Activated T-helper 2 cell treated with anti-CD3 and anti-CD28 coated beads, Interferon-gamma antibody, Interleukin-2, Interleukin-4, amounts not matched to agents 10 μg/mL and 5 μg/mL and 100 μg/mL, durations not matched to agents 14 hours and 24 hours and 36 hours (primary cell): ENCODE measurements at regions not wholly inside any gene's neighbourhood (a gene's known extent, or its start where the extent isn't known, plus 50 kb on each side); places are given as distances from the start of the nearest gene placed in this dataset.

ENCODE experiments used
- DNase-seq: peaks from one replicate; pipeline ENCODE4 v3.0.0; 2021; ENCODE audit warnings: low spot score
- H3K27ac Mint-ChIP-seq: one replicate; pipeline ENCODE4 v1.8.0; 2021; ENCODE audit warnings: mixed read lengths
- H3K27me3 Mint-ChIP-seq: one replicate; pipeline ENCODE4 v1.8.0; 2021; ENCODE audit warnings: low read depth, mixed read lengths
- H3K36me3 Mint-ChIP-seq: one replicate; pipeline ENCODE4 v1.8.0; 2021; ENCODE audit warnings: low read depth, mixed read lengths
- H3K4me1 Mint-ChIP-seq: one replicate; pipeline ENCODE4 v1.8.0; 2021; ENCODE audit warnings: low read depth, mixed read lengths
- H3K4me3 Mint-ChIP-seq: one replicate; pipeline ENCODE4 v1.8.0; 2021; ENCODE audit warnings: low read depth, mild to moderate bottlenecking, moderate library complexity, mixed read lengths
- H3K9me3 Mint-ChIP-seq: one replicate; pipeline ENCODE4 v1.8.0; 2021; ENCODE audit warnings: mixed read lengths
- intact Hi-C: fragments of 100-400 bp; cut with micrococcal nuclease; formaldehyde crosslinking; loops from one replicate; pipeline ENCODE4 v1.15.1; 2023

DNA sequence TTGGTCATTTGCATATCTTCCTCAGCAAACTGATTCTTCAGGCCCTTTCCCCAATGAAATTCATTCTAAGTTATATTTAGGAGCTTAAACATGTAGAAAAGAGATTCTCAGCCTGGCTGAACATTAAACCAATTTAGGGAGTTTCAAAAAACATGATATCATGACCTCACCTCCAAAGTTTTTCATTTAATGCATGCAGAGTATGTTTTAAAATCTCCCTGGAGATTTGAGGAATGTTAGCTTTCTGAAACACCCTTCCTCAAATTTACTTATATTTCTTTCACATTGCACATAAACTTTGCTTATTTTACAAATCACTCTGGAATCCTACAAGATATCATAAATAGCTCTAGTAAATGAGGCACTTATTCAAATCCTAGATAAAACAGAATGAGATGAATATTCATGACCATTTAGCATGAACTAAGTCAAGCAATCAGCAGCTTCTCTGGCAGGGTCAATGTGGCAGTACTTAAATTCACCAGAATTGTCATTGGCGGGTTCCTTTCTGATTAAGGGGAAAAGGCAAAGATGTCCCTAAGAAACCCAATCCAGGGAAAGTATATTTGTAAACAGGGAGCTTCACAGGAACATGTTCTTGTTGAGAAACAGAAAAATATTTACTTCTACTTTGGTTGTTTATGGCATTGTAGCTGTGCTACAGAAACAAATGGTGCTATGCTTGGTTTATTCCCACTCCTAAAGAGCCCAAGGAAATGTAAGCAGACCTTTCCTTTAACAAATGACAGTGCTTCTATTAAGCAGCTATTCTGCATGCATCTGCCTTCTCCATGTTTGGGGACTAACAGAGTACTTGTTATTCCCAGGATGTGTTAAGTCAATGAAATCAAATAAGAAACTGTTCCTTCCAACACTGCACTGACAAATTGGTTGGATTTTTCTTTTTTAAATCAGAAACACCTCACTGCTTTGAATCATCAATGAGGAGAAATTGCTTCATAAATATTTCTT, 162.3 kb downstream of the C11orf87 start:
- DNase-seq, result no peak
- no peaks in the 10 kb centered on the region for H3K36me3 Mint-ChIP-seq
- H3K27ac Mint-ChIP-seq, result no peak overlapping the region
- H3K4me1 Mint-ChIP-seq, result no peaks in the 10 kb centered on the region
- no peak overlapping the region for H3K4me3 Mint-ChIP-seq
- intact Hi-C loops, result no loop called here
- H3K27me3 Mint-ChIP-seq, result no peaks in the 10 kb centered on the region
- H3K9me3 Mint-ChIP-seq, result peaks cover 5% of the 10 kb centered on the region

DNA sequence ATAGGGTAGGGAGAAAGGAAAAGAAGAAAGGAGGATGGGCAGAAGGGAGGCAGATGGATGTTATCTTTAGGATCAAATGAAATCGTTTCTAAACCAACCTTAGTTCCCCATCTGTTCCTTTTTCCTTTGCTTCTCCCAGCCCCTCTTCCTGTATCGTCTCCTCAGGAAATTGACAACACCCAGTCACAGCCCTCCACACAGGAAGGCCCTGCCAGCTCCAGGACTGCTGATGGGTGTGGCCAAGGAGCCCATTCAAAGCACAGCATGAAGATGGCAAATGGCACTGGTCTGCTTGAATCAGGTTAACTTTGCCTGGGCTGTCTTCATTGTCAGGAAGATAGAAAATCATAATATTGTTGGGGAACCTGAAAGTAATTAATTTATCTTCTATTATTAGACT, 164.8 kb downstream of the C11orf87 start:
- Mint-ChIP-seq H3K36me3 (no peaks in the 10 kb centered on the region), H3K4me3 (no peak overlapping the region)
- DNase-seq, result no peak

GRCh38 chr11:109590782-109591181, 168.8 kb downstream of the C11orf87 start:
- Mint-ChIP-seq H3K27me3 (no peaks in the 10 kb centered on the region), H3K27ac (no peak overlapping the region), H3K36me3 (no peaks in the 10 kb centered on the region), H3K4me3 (no peak overlapping the region), H3K4me1 (no peaks in the 10 kb centered on the region), H3K9me3 (no peaks in the 10 kb centered on the region)
- intact Hi-C loops, result no loop called here
- DNase-seq, result no peak

More for the DNA sequence above, 164.8 kb downstream of the C11orf87 start:
- H3K27me3 Mint-ChIP-seq, result no peaks in the 10 kb centered on the region
- H3K9me3 Mint-ChIP-seq, result no peaks in the 10 kb centered on the region
- no peaks in the 10 kb centered on the region for H3K4me1 Mint-ChIP-seq
- no peak overlapping the region for H3K27ac Mint-ChIP-seq
- intact Hi-C loops, result no loop called here

DNA sequence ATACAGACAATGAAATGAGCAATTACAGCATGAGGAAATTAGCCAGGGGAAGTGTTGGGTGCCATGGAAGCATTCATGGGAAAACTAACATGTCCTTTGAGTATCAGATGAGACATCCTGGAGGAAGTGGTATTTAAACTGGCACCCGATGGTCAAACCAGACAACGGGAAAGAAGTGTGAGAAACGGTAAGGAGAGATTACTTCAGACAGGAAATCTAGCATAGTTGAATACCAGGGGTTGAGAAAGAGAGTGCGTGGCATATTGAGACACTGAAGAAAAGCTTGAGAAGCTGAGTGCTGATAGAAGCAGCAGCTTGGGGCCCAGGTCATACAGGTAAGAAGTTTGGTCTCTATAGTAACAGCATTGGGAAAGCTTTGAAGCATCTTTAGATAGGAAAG, 175.3 kb downstream of the C11orf87 start:
- Mint-ChIP-seq H3K4me1 (no peaks in the 10 kb centered on the region), H3K4me3 (no peak overlapping the region), H3K27me3 (no peaks in the 10 kb centered on the region), H3K9me3 (no peaks in the 10 kb centered on the region), H3K36me3 (no peaks in the 10 kb centered on the region), H3K27ac (no peak overlapping the region)
- intact Hi-C loops, result no loop called here
- DNase-seq, result no peak

DNA sequence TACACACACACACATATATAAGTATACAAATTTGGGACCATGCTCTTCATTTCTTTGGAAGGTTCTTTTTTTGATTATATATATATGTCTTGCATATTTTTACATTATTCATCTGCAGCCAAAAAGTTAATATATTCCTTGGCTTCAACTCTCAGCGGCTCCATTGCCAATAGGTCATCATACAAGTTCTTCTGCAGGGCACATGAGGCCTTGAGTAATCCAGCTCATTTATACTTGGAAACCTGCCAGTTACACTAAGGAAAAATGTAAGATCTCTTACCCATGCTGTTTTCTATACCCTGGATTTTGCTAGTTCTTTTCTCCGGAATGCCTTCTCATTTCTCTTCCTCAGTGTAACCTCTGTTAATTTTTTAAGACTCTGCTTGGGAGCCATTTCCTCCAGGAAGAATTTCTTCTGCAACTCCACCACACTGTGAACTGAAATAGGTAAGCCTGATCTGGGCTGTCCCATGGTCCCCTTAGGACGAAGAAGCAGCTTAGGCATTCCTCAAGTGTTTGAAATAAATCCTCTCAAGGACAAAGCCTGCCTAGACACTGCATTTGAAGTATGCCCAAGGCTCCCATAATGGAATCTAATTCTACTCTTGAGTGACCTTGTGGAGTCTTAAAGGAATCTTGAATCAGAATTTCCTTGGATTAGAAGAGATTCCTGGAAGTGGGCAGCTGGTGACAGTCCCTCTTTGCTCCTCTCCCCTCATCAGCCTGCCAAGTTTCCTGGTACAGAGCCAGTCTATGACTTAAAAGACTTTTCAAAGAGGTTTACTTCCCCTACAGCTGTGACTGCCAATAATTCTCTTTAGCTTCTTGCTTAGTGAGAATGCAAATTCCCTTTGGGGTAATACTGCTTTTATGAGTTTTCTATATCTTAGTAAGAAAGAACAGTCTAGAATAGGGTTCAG, 182.8 kb downstream of the C11orf87 start:
- H3K36me3 Mint-ChIP-seq, result no peaks in the 10 kb centered on the region
- no peak overlapping the region for H3K4me3 Mint-ChIP-seq
- no peaks in the 10 kb centered on the region for H3K9me3 Mint-ChIP-seq
- no peak overlapping the region for H3K27ac Mint-ChIP-seq
- no peaks in the 10 kb centered on the region for H3K4me1 Mint-ChIP-seq
- H3K27me3 Mint-ChIP-seq, result no peaks in the 10 kb centered on the region
- intact Hi-C loops, result no loop called here
- DNase-seq, result no peak

GRCh38 chr11:109606256-109606655, 184.3 kb downstream of the C11orf87 start:
- no peak overlapping the region for H3K4me3 Mint-ChIP-seq
- H3K27ac Mint-ChIP-seq, result no peak overlapping the region
- intact Hi-C loops, result no loop called here
- H3K36me3 Mint-ChIP-seq, result no peaks in the 10 kb centered on the region
- H3K9me3 Mint-ChIP-seq, result no peaks in the 10 kb centered on the region
- H3K4me1 Mint-ChIP-seq, result no peaks in the 10 kb centered on the region
- no peaks in the 10 kb centered on the region for H3K27me3 Mint-ChIP-seq
- DNase-seq, result no peak

- Mint-ChIP-seq H3K36me3 (no peaks in the 10 kb centered on the region), H3K4me3 (no peak overlapping the region), H3K27ac (no peak overlapping the region), H3K9me3 (no peaks in the 10 kb centered on the region), H3K4me1 (no peaks in the 10 kb centered on the region), H3K27me3 (no peaks in the 10 kb centered on the region)
- intact Hi-C loops, result no loop called here
- no peak for DNase-seq
These were observed 187.6 kb downstream of the C11orf87 start for GRCh38 chr11:109609454-109610185.

DNA sequence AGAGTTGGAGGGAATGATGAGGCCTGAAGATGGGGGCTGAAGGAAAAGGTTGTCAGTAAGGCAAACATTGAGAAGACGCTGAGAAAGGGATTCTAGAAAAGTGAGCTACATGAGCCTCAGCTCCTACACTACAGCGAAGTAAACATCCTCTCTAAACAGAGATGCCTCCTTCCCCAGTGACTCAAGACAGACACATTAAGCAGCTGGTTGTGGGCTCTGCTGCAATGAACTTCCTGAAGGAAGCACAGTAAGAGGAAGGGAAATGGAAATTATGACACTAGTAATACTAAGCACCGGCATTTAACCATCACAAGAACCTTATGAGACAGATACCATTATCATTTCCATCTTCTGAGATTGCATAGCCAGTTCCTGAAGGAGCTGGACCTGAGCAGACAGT, 190.5 kb downstream of the C11orf87 start:
- Mint-ChIP-seq H3K36me3 (no peaks in the 10 kb centered on the region), H3K4me1 (no peaks in the 10 kb centered on the region)
- intact Hi-C loops, result no loop called here

GRCh38 chr11:109619498-109619897, 197.5 kb downstream of the C11orf87 start:
- no peak overlapping the region for H3K27ac Mint-ChIP-seq
- DNase-seq, result no peak
- H3K4me3 Mint-ChIP-seq, result no peak overlapping the region
- H3K4me1 Mint-ChIP-seq, result no peaks in the 10 kb centered on the region
- intact Hi-C loops, result no loop called here
- H3K27me3 Mint-ChIP-seq, result no peaks in the 10 kb centered on the region
- no peaks in the 10 kb centered on the region for H3K36me3 Mint-ChIP-seq
- H3K9me3 Mint-ChIP-seq, result peaks cover 14% of the 10 kb centered on the region

More for the DNA sequence above, 190.5 kb downstream of the C11orf87 start:
- Mint-ChIP-seq H3K9me3 (no peaks in the 10 kb centered on the region), H3K27me3 (no peaks in the 10 kb centered on the region), H3K27ac (no peak overlapping the region), H3K4me3 (no peak overlapping the region)
- no peak for DNase-seq

DNA sequence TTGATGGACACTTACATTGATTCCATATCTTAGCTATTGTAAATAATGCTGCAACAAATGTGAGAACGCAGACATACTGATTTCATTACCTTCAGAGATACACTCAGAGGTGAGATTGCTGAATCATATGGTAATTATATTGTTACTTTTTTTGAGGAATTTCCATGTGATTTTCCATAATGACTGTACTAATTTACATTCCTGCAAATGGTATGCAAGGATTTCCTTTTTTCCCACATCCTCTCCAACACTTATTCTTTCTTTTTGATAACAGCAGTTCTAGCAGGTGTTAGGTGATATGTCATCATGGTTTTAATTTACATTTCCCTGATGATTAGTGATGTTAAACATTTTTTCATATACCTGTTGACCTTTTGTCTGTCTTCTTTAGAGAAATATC, 207.7 kb downstream of the C11orf87 start:
- Mint-ChIP-seq H3K36me3 (no peaks in the 10 kb centered on the region), H3K4me1 (no peaks in the 10 kb centered on the region), H3K9me3 (peaks cover 8% of the 10 kb centered on the region), H3K27me3 (no peaks in the 10 kb centered on the region), H3K4me3 (no peak overlapping the region), H3K27ac (no peak overlapping the region)
- intact Hi-C loops, result no loop called here
- no peak for DNase-seq

DNA sequence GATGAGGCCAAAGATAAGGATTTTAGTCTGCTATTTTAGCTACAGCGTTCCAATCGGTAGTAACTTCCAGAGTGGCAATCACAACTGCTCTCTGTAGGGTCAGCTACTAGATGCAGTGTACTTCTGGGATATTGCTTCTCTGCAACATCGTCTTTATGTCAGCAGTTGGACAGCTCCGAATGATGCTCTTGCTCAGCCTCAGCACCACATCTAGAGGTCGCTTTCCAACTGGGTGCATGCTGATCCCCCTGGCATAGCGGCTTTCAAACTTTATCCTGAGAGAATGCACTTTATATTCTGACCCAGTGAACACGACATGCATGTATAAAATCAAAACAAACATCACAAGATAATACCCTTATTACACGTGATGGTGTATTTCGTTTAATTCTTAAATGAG, 219.6 kb downstream of the C11orf87 start:
- intact Hi-C loops, result no loop called here
- H3K27ac Mint-ChIP-seq, result no peak overlapping the region
- no peak for DNase-seq
- H3K36me3 Mint-ChIP-seq, result no peaks in the 10 kb centered on the region
- no peaks in the 10 kb centered on the region for H3K4me1 Mint-ChIP-seq
- no peak overlapping the region for H3K4me3 Mint-ChIP-seq
- H3K27me3 Mint-ChIP-seq, result no peaks in the 10 kb centered on the region
- H3K9me3 Mint-ChIP-seq, result no peaks in the 10 kb centered on the region

GRCh38 chr11:109644152-109644551, 222.2 kb downstream of the C11orf87 start:
- H3K36me3 Mint-ChIP-seq, result no peaks in the 10 kb centered on the region
- H3K4me3 Mint-ChIP-seq, result no peak overlapping the region
- no peak overlapping the region for H3K27ac Mint-ChIP-seq
- intact Hi-C loops, result no loop called here
- no peaks in the 10 kb centered on the region for H3K27me3 Mint-ChIP-seq
- no peaks in the 10 kb centered on the region for H3K9me3 Mint-ChIP-seq
- no peaks in the 10 kb centered on the region for H3K4me1 Mint-ChIP-seq
- DNase-seq, result no peak
